GM19463 (cell line): ENCODE measurements at regions not wholly inside any gene's neighbourhood (a gene's known extent, or its start where the extent isn't known, plus 50 kb on each side); places are given as distances from the start of the nearest gene placed in this dataset.

Experiments
- ATAC-seq: cut with Tn5 transposase; IDR thresholded peaks from one replicate; pipeline ENCODE4 v1.9.1; 2021; ENCODE audit warnings: mild to moderate bottlenecking, moderate library complexity; ENCODE audit not compliant: unreplicated experiment

DNA sequence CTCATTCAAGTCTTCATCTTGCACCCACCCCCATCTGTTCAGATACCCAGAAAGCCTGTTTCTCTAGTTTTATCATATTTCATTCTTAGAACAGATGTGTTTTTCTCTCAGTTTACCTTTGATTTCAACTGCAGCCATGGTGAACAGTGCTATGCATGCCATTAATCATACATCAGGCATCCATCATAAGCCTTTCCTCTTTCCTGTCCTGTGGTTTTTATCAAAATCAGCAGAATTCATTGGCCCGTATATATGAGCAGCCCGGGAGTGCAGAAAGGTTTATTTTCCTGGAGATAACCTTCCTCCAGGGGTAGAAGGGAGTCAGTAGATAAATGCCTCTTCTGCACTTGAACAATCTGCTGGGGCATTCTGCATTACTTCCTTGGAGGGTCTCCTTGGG is 65.7 kb downstream of the IL21 start:
- no peak for ATAC-seq

DNA sequence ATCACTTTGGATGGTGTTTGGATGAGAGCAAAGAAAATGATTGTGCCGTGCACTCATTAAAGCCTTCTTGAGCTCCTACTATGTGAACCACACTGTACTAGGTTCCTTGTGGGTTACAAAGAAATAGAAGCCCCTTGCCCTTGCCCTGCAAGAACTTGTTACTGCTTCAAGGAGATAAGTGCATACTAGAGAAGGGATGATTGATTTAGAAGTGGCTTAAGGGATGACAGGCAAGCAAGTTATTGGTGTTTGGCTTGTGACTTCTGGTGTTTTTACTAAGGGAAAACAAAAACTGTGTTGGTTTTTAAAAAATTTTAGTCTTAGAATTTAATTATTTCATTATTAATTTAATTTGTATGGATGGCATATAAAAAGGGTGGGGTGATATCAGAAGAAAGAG is 67.4 kb downstream of the IL21 start:
- no peak for ATAC-seq

DNA sequence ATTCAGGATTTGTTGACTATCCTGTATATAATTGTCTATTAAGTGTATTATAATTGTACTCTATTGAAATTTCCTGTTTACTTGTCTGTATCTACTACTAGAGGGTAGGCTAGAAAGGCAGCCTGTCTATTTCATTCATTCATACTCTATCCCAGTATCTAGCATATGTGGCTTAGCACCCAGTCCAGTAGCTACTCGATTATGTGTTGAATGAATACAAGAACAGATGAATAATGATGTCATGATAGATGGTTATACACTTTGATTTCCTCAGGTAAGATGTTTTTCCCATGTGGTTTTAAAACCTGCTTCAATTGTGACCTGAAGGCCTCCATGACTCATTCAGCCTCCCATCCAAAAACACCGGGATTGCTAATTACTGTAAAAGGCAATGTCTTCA is 68.0 kb downstream of the IL21 start:
- no peak for ATAC-seq

DNA sequence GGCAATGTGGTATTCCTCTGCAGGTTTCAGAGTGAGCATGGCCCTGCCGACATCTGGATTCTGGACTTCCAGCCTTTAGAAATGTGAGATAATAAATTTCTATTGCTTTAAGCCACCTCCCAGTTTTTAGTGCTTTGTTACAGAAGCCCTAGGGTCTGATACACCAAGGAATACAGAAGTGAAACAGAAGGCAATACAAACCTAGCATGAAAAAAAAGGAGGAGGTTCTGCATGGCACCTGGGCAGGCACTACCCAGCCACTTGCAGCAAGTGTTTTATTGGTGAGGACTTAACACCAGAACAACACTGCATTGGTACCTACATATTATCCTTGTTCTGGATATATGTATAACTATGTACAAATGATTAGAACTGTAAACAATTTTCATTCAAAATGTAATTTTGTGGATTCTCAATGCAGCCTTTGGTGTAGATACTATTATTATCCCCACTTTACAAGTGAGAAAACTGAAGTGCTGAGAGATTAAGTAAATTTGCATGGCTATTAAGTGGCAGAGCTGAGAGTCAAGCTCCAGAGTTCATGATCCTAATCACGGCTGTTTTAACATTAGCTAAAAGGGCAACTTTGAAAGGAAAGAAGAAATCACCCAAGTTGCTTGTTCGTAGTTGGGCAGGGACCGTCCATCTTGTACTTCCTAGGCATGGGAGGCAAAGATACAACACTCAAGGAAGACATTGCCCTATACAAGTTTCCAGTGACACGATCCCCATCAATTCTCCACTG is 71.8 kb downstream of the IL21 start:
- ATAC-seq: no peak

DNA sequence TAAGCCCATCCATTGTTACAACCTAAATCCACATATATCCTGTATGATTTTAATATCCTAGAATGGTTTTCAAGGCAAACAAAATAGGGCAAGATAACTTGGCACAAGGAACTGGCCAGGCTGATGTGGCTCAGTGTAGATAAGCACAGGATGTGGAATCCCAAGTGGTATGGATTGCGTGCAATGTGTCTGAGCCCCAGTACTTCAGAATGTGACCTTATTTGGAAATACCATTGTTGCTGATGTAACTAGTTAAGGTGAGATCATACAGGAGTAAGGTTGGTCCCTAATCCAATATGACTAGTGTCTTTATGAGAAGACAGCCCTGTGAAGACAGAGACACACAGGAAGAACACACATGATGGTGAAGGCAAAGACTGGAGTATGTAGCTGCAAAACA is 72.4 kb downstream of the IL21 start:
- ATAC-seq: no peak

DNA sequence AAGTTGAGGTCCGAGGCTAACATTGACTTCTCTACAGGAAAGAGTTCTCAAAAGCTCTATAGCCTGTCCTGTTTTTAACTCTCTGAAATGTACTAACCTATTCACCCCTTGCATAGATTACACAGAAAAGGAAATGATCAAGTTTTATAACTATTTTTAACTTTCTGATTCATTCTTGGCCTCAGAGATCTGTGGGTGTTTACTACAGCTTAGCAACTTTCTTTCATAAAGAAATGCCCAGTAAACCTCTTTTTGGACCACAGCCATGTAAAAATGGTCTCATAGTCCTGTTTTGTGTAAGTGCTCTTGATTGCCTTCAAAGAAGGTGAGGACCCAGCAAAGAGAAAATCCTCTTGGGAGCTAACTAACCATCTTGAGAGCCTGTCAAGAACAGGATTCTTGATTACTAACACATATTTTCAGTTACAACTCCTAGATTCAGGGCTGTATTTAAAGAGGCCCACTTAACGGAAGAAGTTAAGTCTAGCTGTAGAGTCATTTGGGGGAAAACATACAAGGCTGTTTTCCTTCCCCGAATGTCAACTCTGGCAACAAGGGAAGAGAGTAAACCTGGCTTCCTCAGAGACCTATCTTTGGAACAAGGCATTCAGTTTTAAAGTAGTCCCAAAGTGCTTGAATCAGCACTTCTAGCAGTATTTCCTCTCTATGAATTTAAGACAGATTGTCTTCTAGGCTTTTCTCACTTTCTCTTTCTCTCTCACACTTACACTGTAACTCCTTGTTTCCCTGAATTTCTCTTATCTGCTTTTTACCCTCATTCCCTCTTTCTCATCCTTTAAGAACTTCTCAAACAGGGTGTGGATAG is 78.2 kb downstream of the IL21 start:
- peak; percentile 85 for ATAC-seq

DNA sequence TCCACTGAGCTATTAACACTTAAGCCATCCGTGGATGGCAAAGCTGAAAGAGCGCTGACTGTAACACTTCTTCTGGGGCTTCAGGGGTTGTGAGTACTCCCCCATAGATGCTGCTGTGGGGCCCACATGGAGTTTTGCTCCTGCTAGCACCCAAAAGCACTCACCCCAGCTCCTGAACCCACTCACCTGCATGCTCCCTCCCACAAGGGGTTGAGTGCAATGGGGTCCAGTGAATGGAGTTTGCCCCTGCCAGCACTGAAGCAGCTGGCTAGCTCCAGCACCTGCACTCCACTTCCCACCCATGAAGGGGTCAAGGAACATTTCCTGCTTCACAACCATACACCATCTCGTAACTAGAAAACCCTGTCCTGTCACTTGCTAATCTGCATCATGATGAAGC is 78.9 kb downstream of the IL21 start:
- ATAC-seq: peak; percentile 14

DNA sequence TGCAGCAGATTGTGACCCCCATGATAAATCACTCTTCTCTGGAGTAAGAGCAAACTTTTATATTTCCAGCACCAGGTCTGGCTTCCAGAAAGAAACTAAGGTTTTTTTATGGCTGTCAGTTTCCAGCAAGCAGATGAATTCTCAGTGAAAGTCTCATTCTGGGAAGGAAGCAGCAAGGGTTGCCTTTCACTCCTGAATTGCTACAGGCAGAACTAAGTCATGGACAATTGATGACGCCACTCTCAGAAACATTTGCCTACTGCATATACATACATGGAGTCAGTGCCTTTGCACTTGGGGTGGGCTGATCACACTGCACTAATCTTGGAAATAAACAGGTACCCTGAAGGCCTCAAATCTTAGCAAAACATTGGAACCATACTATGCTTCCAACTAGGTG is 80.0 kb downstream of the IL21 start:
- no peak for ATAC-seq

DNA sequence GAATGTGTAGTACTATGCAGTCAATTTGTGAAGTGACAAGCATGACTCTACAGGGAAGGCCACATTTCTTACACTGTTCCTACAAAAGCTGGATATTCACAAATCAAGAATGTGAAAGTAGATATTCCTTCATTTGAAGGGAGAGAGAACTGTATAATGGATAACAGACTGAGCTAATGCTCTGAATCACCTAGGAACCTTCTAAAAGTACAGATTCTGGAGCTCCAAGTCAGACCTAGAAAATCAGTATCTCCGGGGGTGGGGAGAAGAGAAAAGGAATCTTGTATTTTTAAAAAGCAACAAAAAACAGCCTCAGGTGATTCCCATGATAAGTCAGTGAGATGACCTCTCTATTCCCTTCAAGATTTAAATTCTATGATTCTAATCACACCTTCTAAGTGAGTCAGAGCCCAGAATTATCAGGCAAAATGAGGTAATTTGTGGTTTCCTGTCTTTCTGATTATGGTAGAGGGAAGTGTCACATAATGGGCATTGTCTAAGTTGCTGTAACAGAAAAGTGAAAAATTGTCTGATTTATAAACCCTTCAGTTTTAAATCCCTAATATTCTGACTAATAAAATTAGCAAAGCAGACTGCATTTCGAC is 80.9 kb downstream of the IL21 start:
- no peak for ATAC-seq

DNA sequence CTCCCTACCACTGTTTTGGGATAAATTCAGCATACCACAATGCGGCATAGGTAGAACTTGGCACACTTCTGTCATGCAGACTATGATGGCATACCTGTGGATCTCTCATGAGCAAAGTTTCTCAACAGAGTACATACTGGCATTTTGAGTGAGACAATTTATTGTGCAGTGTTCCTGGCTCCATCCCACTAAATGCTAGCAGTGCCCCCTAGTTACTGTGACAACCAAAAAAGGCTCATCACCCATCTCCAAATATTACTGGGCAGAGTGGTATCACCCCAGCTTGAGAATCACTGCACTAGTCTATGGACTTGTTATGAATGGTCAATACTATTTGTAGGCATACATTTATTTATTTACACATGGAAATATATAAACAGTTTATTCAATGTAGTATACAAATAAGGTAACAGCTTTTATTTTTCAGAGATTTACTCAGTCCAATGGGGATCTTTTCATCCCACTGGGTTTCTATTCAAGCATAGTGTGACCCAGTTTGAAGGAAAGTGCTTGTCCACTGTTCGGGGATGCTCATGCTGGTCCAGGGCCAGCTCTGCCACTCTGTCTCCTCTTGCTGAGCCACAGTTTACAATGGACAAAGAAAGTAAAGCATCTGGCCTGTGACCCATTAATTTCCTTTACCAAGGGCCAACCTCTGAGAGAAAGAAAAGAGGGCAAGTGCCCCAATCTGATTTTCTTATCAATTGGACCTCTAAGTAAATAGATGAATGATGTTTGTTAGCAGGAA is 81.0 kb upstream of the IL2 start:
- ATAC-seq: no peak

DNA sequence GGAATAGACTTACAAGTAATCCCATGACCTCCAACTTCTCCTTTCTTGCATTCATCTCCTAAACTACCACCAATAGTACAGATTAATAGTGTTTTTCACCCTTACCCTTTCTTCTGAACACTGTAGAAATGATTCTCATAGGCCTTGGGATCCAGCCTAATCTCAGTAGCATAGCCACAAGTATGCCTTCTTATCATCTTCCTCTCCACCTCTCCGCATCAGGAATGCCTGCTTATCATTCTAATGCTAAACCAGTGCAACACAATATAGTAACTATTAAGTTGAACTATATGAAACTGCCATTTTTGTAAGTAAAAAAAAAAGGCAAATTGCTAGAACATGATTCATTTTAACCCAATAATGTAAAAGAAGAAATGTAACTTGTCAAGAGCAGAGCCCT is 79.5 kb upstream of the IL2 start:
- no peak for ATAC-seq

DNA sequence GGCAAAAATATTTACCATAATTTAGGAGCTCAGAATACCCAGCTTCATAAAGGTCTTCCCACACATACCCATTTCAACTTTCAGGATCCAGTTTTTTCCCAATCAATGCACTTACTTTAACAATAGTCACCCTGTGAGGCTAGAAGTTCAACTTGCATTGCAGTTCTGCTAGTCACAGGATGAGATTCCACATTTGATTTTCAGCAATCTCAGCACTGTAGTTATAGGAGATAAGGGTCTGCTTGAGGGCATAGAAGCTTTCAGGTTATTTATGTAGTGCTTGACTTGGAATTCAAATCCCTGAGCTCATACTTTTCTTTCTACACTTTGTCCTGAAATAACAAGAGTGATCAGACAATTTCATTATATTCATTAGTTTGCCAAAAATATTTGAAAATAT is 78.3 kb upstream of the IL2 start:
- ATAC-seq: no peak

DNA sequence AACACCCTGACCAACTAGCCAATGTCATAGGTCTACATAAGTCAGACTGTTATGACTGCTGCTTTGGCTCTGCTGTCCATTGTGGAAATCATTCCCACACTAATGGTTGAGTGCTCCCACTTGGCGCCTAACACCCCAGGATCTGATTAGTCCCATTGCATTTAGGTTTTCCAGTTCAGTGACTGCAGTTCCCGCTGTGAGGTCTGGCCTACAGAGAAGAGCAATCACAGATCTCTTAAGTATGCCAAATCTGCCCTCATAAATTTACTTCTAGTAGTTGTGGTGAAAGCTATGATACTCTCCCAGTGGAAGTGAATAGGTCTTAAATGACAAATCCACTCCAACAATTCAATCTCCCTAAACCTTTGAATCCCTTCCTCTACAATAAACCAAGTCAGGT is 77.3 kb upstream of the IL2 start:
- no peak for ATAC-seq

DNA sequence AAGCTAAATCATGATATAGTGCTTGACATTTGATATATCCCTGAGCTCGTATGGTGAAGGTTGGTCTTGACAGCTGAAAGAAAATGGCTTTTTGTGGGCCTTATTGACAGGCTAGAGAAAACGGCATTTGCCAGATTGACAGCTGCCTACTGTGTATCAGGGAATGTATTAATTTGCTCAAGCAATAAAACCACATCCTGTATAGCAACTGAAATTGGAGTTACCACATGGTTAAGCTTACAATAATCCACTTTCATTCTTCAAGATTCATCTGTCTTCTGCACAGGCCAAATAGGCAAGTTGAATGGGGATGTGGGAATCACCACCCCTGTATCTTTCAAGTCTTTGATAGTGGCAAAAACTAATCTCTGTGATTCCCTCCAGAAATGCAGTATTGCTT is 76.2 kb upstream of the IL2 start:
- ATAC-seq: no peak

DNA sequence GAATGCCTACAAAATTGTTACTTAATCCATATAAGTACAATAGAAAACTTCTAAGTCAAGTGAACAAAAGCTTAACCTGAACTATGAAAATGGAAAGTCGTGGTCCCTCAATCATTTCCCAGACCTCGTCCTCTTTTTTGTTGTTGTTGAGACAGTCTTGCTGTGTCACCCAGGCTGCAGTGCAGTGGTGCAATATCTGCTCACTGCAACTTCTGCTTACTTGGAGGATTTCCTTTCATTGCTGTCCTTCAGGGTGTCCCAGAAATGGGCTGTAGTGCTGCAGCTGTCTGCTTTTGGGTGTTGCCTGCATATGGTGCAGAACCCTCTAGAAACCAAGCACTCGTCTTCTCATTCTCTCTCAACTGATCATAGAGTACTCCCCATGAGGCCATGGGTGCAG is 75.0 kb upstream of the IL2 start:
- no peak for ATAC-seq

DNA sequence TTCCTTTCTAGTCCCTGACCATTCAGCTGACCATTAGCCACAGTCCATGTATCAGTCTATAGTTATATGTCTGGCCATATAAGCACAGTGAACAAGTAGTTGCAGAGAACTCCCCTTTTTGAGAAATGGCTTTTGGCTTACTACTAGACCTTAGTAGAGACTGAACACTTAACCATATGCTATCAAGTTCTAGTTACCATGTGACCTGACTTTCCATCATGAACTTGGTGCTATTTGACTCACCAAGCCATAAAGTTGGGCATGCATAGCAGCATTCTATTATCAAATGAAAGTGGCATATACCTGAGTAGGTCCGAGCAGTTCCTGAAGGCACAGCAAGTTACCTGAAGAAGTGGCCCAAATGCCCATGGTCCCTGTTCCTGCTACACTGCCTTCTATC is 74.5 kb upstream of the IL2 start:
- no peak for ATAC-seq

DNA sequence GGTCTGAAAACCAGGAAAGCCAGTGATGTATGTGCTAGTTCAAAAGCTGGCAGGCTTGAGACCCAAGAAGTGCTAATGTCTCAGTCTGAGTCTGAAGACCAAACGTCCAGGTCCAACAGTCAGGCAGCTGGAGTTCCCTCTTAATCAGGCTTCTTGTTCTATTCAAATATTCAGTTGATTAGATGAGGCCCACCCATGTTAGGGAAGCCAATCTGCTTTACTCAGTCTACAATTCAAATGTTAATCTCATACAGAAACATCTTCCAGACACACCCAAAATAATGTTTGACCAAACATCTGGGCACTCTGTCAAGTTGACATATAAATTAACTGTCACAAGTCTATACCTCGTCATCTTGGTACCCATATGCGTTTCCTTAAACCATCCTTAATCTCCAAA is 72.4 kb upstream of the IL2 start:
- ATAC-seq: no peak

DNA sequence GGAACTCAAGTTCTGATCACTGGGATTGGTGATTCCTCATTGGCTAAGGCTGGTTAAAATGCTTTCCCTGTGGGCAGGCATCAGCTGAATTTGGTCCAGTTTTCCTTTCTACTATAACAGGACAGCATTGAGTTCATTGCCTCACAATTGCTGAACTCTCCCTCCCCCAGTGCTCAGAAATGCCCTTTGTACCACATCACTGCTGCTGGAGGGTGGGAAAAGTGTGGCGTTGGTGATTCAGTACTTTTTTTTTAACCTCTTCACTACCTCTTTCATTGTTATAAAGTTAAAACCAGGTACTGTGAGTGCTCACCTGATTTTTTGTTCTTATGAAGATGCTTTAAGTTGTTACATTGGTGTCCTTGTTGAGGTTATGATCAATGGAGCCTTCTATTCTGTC is 69.3 kb upstream of the IL2 start:
- no peak for ATAC-seq

DNA sequence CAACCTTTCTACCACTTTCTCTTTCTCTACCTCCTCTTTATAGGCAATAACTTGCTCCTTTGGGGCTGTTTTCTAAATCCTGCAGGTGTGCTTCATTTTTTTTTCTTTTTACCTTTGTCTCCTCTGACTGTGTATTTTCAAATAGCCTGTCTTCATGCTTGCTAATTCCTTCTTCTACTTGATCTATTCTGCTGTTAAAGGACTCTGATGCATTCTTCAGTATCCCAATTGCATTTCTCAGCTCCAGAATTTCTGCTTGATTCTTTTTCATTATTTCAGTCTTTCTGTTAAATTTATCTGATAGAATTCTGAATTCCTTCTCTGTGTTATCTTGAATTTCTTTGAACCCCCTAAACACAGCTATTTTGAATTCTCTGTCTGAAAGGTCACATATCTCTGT is 67.7 kb upstream of the IL2 start:
- ATAC-seq: no peak

DNA sequence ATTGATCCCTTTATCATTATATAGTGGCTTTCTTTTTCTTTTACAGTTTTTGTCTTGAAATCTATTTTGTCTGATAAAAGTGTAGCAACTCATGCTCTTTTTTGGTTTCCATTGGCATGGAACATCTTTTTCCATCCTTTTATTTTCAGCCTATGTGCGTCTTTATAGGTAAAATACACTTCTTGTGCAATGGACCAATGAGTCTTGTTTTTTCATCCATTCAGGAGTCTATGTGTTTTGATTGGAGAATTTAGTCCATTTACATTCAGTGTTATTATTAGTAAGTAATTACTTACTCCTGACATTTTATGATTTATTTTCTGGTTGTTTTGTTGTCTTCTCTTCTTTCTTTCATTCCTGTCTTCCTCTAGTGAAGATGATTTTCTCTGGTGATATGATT is 66.4 kb upstream of the IL2 start:
- ATAC-seq: no peak

DNA sequence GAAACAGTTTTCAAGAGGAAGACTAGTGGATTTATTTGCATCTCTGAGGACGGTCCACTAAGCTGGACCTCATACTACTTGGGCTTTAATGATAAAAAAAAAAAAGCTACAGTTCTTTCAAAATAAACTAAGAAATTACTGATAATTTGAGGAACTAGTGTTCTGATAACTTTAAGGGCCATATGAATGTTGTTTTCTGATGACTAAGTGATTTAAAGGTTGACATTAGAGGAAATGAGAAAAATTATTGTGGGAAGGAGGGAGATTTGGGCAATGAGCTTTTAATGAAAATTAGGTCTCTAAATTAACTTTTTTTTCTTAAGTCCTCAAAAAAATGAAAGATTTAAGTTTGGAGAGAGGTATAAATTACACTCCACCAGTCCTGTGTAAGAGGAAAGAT is 60.8 kb upstream of the IL2 start:
- no peak for ATAC-seq

DNA sequence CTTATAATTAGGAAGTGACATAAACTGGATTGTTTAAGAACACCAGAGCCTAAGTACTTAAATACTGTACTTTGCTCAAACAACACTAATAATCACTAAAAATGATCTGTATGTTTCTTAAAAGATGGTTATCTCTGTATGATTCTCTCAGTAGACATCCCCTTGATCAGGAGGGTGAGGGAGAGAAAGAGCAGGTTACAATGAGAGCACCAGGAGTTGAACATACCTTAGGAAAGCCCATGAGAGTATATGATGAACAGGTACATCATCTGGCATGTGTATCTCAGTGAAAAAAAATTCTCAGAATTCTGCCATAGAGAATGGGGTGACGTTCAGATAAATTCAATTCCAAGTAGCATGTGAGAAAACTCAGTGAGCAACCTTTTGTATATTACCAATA is 59.9 kb upstream of the IL2 start:
- ATAC-seq: no peak
